GM06990 (cell line): ENCODE measurements at regions not wholly inside any gene's neighbourhood (a gene's known extent, or its start where the extent isn't known, plus 50 kb on each side); places are given as distances from the start of the nearest gene placed in this dataset.

Source experiments
- DNase-seq: peaks from one replicate; pipeline ENCODE4 v3.0.0-alpha.2; 2011; ENCODE audit not compliant: insufficient read length; ENCODE audit errors: extremely low read depth
- H3K27me3 ChIP-seq: replicated peaks from 2 replicates; pipeline ENCODE4 v1.6.0; 2011; ENCODE audit warnings: low read length; ENCODE audit not compliant: control insufficient read depth, insufficient read depth
- H3K36me3 ChIP-seq: 2 replicates; pipeline ENCODE4 v1.5.1; 2011; ENCODE audit warnings: low read length; ENCODE audit not compliant: control insufficient read depth, insufficient read depth
- H3K4me3 ChIP-seq: replicated peaks from 2 replicates; pipeline ENCODE4 v1.5.1; 2011; ENCODE audit warnings: low read depth, mild to moderate bottlenecking, control low read depth, low read length
- TF ChIP-seq, protein P1 (sequence below): IDR thresholded peaks from 2 replicates; pipeline ENCODE4 v1.5.1; 2011; ENCODE audit warnings: low read length, control low read depth, mild to moderate bottlenecking, inconsistent platforms; ENCODE audit not compliant: insufficient read depth, poor library complexity, severe bottlenecking

DNA sequence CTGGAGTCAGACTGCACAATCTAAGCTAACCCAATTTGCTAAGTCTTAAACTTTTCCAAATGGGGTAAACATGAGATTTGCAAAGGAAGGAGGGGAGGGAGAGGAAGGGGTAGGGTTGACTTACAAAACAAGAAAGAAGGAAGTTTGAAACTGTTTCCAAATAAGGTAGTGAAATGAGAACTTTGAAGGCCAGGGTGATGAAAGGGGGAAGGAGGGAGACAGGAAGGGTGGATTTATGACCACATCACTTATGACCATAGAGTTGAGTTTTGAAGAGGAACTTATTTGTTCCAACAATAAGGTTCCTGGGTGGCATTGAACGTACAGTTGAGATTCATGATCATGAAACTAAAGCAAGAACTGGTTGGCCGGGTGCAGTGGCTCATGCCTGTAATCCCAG is 72.5 kb upstream of the DAPK1 start:
- TF ChIP-seq, protein P1, sequence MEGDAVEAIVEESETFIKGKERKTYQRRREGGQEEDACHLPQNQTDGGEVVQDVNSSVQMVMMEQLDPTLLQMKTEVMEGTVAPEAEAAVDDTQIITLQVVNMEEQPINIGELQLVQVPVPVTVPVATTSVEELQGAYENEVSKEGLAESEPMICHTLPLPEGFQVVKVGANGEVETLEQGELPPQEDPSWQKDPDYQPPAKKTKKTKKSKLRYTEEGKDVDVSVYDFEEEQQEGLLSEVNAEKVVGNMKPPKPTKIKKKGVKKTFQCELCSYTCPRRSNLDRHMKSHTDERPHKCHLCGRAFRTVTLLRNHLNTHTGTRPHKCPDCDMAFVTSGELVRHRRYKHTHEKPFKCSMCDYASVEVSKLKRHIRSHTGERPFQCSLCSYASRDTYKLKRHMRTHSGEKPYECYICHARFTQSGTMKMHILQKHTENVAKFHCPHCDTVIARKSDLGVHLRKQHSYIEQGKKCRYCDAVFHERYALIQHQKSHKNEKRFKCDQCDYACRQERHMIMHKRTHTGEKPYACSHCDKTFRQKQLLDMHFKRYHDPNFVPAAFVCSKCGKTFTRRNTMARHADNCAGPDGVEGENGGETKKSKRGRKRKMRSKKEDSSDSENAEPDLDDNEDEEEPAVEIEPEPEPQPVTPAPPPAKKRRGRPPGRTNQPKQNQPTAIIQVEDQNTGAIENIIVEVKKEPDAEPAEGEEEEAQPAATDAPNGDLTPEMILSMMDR = no peak
- no peaks in the 10 kb centered on the region for H3K36me3 ChIP-seq
- H3K4me3 ChIP-seq = no peak overlapping the region
- DNase-seq = peak; percentile 1
- no peaks in the 10 kb centered on the region for H3K27me3 ChIP-seq

DNA sequence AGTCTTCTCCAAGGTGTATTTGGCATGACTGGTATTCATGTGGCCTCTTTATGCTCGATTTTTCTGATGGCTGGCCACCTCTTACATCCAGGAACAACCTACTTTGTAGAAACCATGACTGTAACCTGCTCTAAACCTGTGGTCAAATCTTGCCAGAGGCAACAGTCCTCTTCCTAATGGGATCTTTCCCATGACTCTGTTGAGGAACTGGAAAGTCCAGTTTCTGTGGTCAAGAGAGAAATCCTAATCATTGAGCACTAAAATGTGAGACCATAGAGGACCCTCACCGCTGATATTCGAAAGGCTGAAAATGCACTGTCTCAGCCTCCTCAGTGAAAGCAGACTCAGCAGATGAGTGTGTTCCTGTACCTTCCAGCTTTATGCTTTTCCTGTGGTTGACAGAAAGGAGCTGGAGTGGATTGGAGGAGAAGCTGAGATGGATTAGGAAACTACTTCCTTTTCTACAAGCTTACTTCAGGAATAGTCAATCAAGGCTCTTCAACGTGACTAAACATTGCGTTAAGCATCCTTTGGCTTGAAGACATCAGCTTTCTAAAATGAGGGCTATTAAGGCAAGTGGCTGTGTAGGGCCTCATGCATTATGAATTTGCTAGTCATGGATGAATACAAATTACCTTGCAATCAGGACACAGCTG is 69.7 kb upstream of the DAPK1 start:
- H3K36me3 ChIP-seq = no peaks in the 10 kb centered on the region
- no peak for DNase-seq
- TF ChIP-seq, protein P1 = no peak
- no peak overlapping the region for H3K4me3 ChIP-seq
- H3K27me3 ChIP-seq = no peaks in the 10 kb centered on the region

DNA sequence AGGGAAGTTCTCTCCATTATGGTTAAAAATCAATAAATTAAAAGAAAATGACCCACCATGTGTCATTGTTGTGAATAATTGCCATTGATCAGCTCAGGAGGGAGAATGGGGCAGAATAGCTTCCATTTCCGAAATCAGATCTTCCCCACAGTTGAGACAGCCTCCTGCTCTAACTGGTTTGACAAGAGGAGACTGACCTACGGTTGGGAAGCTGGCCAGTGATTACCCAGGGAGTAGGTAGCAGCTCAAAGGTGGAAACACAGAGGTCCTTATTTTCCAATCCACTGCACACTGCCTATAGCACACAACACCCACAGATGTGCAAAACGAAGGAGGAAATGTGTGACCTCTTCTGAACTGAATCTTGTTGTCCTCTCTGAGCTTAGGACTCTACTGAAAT is 69.0 kb upstream of the DAPK1 start:
- H3K36me3 ChIP-seq = no peaks in the 10 kb centered on the region
- TF ChIP-seq, protein P1 = no peak
- no peaks in the 10 kb centered on the region for H3K27me3 ChIP-seq
- DNase-seq = no peak
- H3K4me3 ChIP-seq = no peak overlapping the region

DNA sequence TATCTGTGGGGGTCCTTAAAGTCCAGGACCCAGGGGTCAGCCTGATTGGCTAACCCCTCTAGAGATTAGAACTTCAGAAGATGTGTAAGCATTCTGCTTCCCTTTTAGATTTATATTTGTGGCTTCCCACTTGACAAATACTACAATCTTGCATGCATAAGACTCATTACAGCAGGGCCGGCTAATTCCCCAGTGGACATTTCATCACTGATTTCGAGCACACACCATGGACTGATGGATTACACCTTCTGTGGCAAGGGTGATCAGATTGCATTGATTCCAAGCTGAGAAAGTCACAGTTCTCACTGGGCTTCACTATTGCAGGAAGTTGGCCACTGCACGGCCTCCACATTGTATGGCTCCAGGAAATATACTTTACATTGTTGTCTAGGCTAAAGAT is 65.8 kb upstream of the DAPK1 start:
- no peaks in the 10 kb centered on the region for H3K36me3 ChIP-seq
- TF ChIP-seq, protein P1 = no peak
- DNase-seq = no peak
- no peak overlapping the region for H3K4me3 ChIP-seq
- no peaks in the 10 kb centered on the region for H3K27me3 ChIP-seq

DNA sequence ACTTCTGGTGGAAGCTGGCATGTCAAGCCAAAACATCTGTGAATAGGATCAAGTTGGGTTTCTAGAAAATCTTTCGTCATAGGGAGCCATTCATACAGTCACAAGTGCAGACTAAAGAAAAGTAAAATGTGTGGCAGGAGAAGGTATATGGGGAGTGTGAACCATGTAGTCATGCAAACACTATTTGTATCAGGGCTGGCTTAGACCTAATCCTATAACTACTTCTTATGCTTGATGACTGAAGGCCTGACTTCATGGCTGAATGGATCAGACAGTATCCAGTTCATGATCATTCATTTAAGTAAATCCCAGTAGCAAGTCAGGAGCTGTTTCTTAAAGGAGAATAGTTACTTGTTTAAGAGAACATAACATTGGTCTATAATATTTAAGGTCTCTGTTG is 63.8 kb upstream of the DAPK1 start:
- TF ChIP-seq, protein P1 = no peak
- Histone ChIP-seq H3K4me3 (no peak overlapping the region), H3K36me3 (no peaks in the 10 kb centered on the region), H3K27me3 (no peaks in the 10 kb centered on the region)
- DNase-seq = no peak

DNA sequence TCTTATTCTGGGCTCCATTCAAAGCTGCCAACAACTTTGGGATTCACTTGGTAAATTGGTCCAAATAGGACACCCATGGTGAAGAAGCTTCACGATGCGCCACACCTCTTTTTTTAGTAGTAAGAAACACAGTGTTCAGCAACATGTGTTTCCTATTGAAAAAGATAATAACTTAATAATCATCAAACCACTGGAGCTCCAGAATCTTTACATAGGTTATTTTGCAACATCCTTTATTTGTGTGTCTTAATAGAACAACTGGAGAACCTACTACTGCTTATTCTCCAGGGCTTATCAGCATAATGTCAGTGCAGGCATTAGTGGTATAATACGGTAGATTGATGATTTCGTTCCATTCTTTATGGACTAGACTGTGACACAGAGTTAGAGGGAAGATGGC is 63.3 kb upstream of the DAPK1 start:
- TF ChIP-seq, protein P1 = no peak
- Histone ChIP-seq H3K4me3 (no peak overlapping the region), H3K27me3 (no peaks in the 10 kb centered on the region), H3K36me3 (no peaks in the 10 kb centered on the region)
- no peak for DNase-seq
